ENCODE measurements at regions not wholly inside any gene's neighbourhood (a gene's known extent, or its start where the extent isn't known, plus 50 kb on each side); places are given as distances from the start of the nearest gene placed in this dataset.

GRCh38 chr3:96264701-96265100, 549.7 kb upstream of the EPHA6 start:
- TF ChIP-seq POLR2A (IDR thresholded peaks at IDR 0.05) (no peak), CTCF (IDR thresholded peaks at IDR 0.05) (no peak)
- intact Hi-C loops (cut with DNase I; ENCODE audit: low total_unique reads): no loop called here
- no peak for DNase-seq (ENCODE audit: low spot score in 2 of 2)
- H3K4me3 ChIP-seq (ENCODE audit: low read depth, poor library complexity, severe bottlenecking): no peak overlapping the region
- 93% methylated on average over 2 of the region's 2 CpGs for WGBS, 2 donors

- intact Hi-C loops (cut with DNase I; ENCODE audit: low total_unique reads): no loop called here
- H3K4me3 ChIP-seq (ENCODE audit: low read depth, poor library complexity, severe bottlenecking): no peak overlapping the region
- no peak for DNase-seq (ENCODE audit: low spot score in 2 of 2)
- 57 to 70% methylated on average over 3 of the region's 3 CpGs for WGBS, 2 donors
- TF ChIP-seq CTCF (IDR thresholded peaks at IDR 0.05) (no peak), POLR2A (IDR thresholded peaks at IDR 0.05) (no peak)
Measured at GRCh38 chr3:96266395-96267190, 547.8 kb upstream of the EPHA6 start.

GRCh38 chr3:96267577-96267976, 546.8 kb upstream of the EPHA6 start:
- intact Hi-C loops (cut with DNase I; ENCODE audit: low total_unique reads): no loop called here
- no peak overlapping the region for H3K4me3 ChIP-seq (ENCODE audit: low read depth, poor library complexity, severe bottlenecking)
- TF ChIP-seq CTCF (IDR thresholded peaks at IDR 0.05) (no peak), POLR2A (IDR thresholded peaks at IDR 0.05) (no peak)
- DNase-seq (ENCODE audit: low spot score in 2 of 2): no peak
- WGBS, 2 donors: 71 to 74% methylated on average over 3 of the region's 3 CpGs

GRCh38 chr3:96294143-96294542, 520.3 kb upstream of the EPHA6 start:
- DNase-seq (ENCODE audit: low spot score in 2 of 2): no peak
- intact Hi-C loops (cut with DNase I; ENCODE audit: low total_unique reads): no loop called here
- 84 to 91% methylated on average over 4 of the region's 4 CpGs for WGBS, 2 donors
- TF ChIP-seq CTCF (IDR thresholded peaks at IDR 0.05): no peak
- H3K4me3 ChIP-seq (ENCODE audit: low read depth, poor library complexity, severe bottlenecking): no peak overlapping the region

GRCh38 chr3:96300743-96301142, 513.7 kb upstream of the EPHA6 start:
- H3K4me3 ChIP-seq (ENCODE audit: low read depth, poor library complexity, severe bottlenecking): no peak overlapping the region
- 74 to 79% methylated on average over 4 of the region's 4 CpGs for WGBS, 2 donors
- no peak for DNase-seq (ENCODE audit: low spot score in 2 of 2)
- intact Hi-C loops (cut with DNase I; ENCODE audit: low total_unique reads): no loop called here
- TF ChIP-seq CTCF (IDR thresholded peaks at IDR 0.05) (no peak), POLR2A (IDR thresholded peaks at IDR 0.05) (no peak)

GRCh38 chr3:96319166-96319565, 495.2 kb upstream of the EPHA6 start:
- 16 to 25% methylated on average over 1 of the region's 1 CpG for WGBS, 2 donors
- DNase-seq (ENCODE audit: low spot score in 2 of 2): no peak
- TF ChIP-seq CTCF (IDR thresholded peaks at IDR 0.05): no peak
- TF ChIP-seq POLR2A (IDR thresholded peaks at IDR 0.05): no peak
- H3K4me3 ChIP-seq (ENCODE audit: low read depth, poor library complexity, severe bottlenecking): no peak overlapping the region
- intact Hi-C loops (cut with DNase I; ENCODE audit: low total_unique reads): no loop called here
